Calu3 (cell line): ENCODE measurements at regions not wholly inside any gene's neighbourhood (a gene's known extent, or its start where the extent isn't known, plus 50 kb on each side); places are given as distances from the start of the nearest gene placed in this dataset.

ENCODE experiments used
- BruUV-seq: library from RNA; stranded (reverse); fragments of 400-500 nt; replicated peaks from 2 replicates; lab custom pipeline; 2021; lab: Mats Ljungman, UMichigan
- CTCF ChIA-PET: fragments of 300-600 bp; sonication (Branson Sonifier 250); formaldehyde crosslinking; loops from one replicate; lab custom pipeline; 2022; ENCODE audit warnings: antibody characterized with exemption; lab: Charles Lee
- DNase-seq: peaks from one replicate; pipeline ENCODE4 v3.0.0; 2022
- H3K27ac Mint-ChIP-seq: one replicate; pipeline ENCODE4 v1.8.0; 2022; ENCODE audit warnings: mixed read lengths; ENCODE audit not compliant: unreplicated experiment
- H3K27me3 Mint-ChIP-seq: one replicate; pipeline ENCODE4 v1.8.0; 2022; ENCODE audit warnings: mixed read lengths; ENCODE audit not compliant: unreplicated experiment
- H3K36me3 Mint-ChIP-seq: one replicate; pipeline ENCODE4 v1.8.0; 2022; ENCODE audit warnings: mild to moderate bottlenecking, moderate library complexity, mixed read lengths; ENCODE audit not compliant: insufficient read depth, unreplicated experiment
- H3K4me1 Mint-ChIP-seq: one replicate; pipeline ENCODE4 v1.8.0; 2022; ENCODE audit warnings: mild to moderate bottlenecking, low read depth, mixed read lengths; ENCODE audit not compliant: unreplicated experiment
- H3K4me3 Mint-ChIP-seq: one replicate; pipeline ENCODE4 v1.8.0; 2022; ENCODE audit warnings: mild to moderate bottlenecking, low read depth, moderate library complexity, mixed read lengths; ENCODE audit not compliant: unreplicated experiment
- H3K9me3 Mint-ChIP-seq: one replicate; pipeline ENCODE4 v1.8.0; 2022; ENCODE audit warnings: low read depth, mixed read lengths; ENCODE audit not compliant: unreplicated experiment
- CTCF ChIP-seq: fragments of 200-600 bp; IDR thresholded peaks from one replicate; pipeline ENCODE4 v1.8.0; 2022; ENCODE audit warnings: antibody characterized with exemption; ENCODE audit not compliant: unreplicated experiment
- intact Hi-C: fragments of 100-400 bp; cut with micrococcal nuclease; formaldehyde crosslinking; loops from one replicate; pipeline ENCODE4 v1.10.0; 2022; ENCODE audit not compliant: unreplicated experiment

- TF ChIP-seq CTCF: no peak
- Mint-ChIP-seq H3K27me3 (no peaks in the 10 kb centered on the region), H3K4me1 (no peaks in the 10 kb centered on the region), H3K36me3 (no peaks in the 10 kb centered on the region), H3K4me3 (no peak overlapping the region), H3K27ac (no peak overlapping the region), H3K9me3 (peaks cover 2% of the 10 kb centered on the region)
- intact Hi-C loops: no loop called here
- no TSS peak for BruUV-seq
- no peak for DNase-seq
- CTCF ChIA-PET: no interaction called here
Observed at GRCh38 chr13:81199956-81200355, 859.0 kb upstream of the SPRY2 start.

- TF ChIP-seq CTCF: no peak
- BruUV-seq: no TSS peak
- Mint-ChIP-seq H3K4me3 (no peak overlapping the region), H3K36me3 (no peaks in the 10 kb centered on the region), H3K4me1 (no peaks in the 10 kb centered on the region), H3K9me3 (peaks cover 2% of the 10 kb centered on the region), H3K27ac (no peak overlapping the region), H3K27me3 (no peaks in the 10 kb centered on the region)
- CTCF ChIA-PET: no interaction called here
- intact Hi-C loops: no loop called here
- DNase-seq: no peak
Observed at GRCh38 chr13:81197966-81198365, 857.0 kb upstream of the SPRY2 start.

- intact Hi-C loops: no loop called here
- no peak for DNase-seq
- H3K9me3 Mint-ChIP-seq: peaks cover 2% of the 10 kb centered on the region
- no peak for TF ChIP-seq CTCF
- H3K4me1 Mint-ChIP-seq: no peaks in the 10 kb centered on the region
- no peaks in the 10 kb centered on the region for H3K36me3 Mint-ChIP-seq
- H3K27me3 Mint-ChIP-seq: no peaks in the 10 kb centered on the region
- no TSS peak for BruUV-seq
- H3K4me3 Mint-ChIP-seq: no peak overlapping the region
- H3K27ac Mint-ChIP-seq: no peak overlapping the region
- CTCF ChIA-PET: no interaction called here
Observed at GRCh38 chr13:81197483-81197882, 856.6 kb upstream of the SPRY2 start.

- H3K9me3 Mint-ChIP-seq: peaks cover 2% of the 10 kb centered on the region
- no peaks in the 10 kb centered on the region for H3K4me1 Mint-ChIP-seq
- intact Hi-C loops: no loop called here
- no peak overlapping the region for H3K27ac Mint-ChIP-seq
- no peaks in the 10 kb centered on the region for H3K27me3 Mint-ChIP-seq
- no peak for TF ChIP-seq CTCF
- no peak overlapping the region for H3K4me3 Mint-ChIP-seq
- no TSS peak for BruUV-seq
- CTCF ChIA-PET: no interaction called here
- DNase-seq: no peak
- no peaks in the 10 kb centered on the region for H3K36me3 Mint-ChIP-seq
Observed at GRCh38 chr13:81194362-81194761, 853.4 kb upstream of the SPRY2 start.
